WTC11 (cell line): ENCODE measurements at regions not wholly inside any gene's neighbourhood (a gene's known extent, or its start where the extent isn't known, plus 50 kb on each side); places are given as distances from the start of the nearest gene placed in this dataset.

Experiments
- ATF1 ChIP-seq: sonication (generic); formaldehyde crosslinking; IDR thresholded peaks from 2 replicates; pipeline ENCODE4 v1.8.1; 2023; ENCODE audit warnings: mild to moderate bottlenecking, moderate library complexity, missing genetic modification reagents
- ATF2 ChIP-seq: sonication (generic); formaldehyde crosslinking; IDR thresholded peaks from 2 replicates; pipeline ENCODE4 v1.8.1; 2022; ENCODE audit warnings: low read depth, missing genetic modification reagents, borderline replicate concordance
- CREB1 ChIP-seq: sonication (generic); formaldehyde crosslinking; IDR thresholded peaks from 2 replicates; pipeline ENCODE4 v1.8.0; 2023; ENCODE audit warnings: mild to moderate bottlenecking, missing genetic modification reagents
- CREM ChIP-seq: sonication (generic); formaldehyde crosslinking; IDR thresholded peaks from 2 replicates; pipeline ENCODE4 v1.8.1; 2022; ENCODE audit warnings: mild to moderate bottlenecking, missing genetic modification reagents, moderate library complexity
- CTCF ChIP-seq: fragments of 200-600 bp; IDR thresholded peaks from 2 replicates; pipeline ENCODE4 v1.8.0; 2022; ENCODE audit warnings: antibody characterized with exemption
- ESRRA ChIP-seq: sonication (generic); formaldehyde crosslinking; IDR thresholded peaks from 2 replicates; pipeline ENCODE4 v1.8.1; 2022; ENCODE audit warnings: mild to moderate bottlenecking, missing genetic modification reagents, borderline replicate concordance
- FOXK1 ChIP-seq: sonication (generic); formaldehyde crosslinking; IDR thresholded peaks from 2 replicates; pipeline ENCODE4 v1.8.0; 2022; ENCODE audit warnings: mild to moderate bottlenecking, moderate library complexity, missing genetic modification reagents
- FOXP4 ChIP-seq: sonication (generic); formaldehyde crosslinking; IDR thresholded peaks from 2 replicates; pipeline ENCODE4 v1.8.0; 2022; ENCODE audit warnings: mild to moderate bottlenecking, missing genetic modification reagents
- IRF2 ChIP-seq: sonication (generic); formaldehyde crosslinking; IDR thresholded peaks from 2 replicates; pipeline ENCODE4 v1.8.0; 2022; ENCODE audit warnings: low read depth, missing genetic modification reagents, borderline replicate concordance
- ZNF121 ChIP-seq: sonication (generic); formaldehyde crosslinking; IDR thresholded peaks from 2 replicates; pipeline ENCODE4 v1.8.0; 2023; ENCODE audit warnings: missing genetic modification reagents

GRCh38 chr1:201603613-201604232 is 64.8 kb downstream of the NAV1 start:
- TF ChIP-seq ZNF121 (CRISPR knock-in tag) (no peak), ATF1 (CRISPR knock-in tag) (no peak), CTCF (no peak), FOXP4 (CRISPR knock-in tag) (no peak), CREB1 (CRISPR knock-in tag) (no peak), CREM (CRISPR knock-in tag) (no peak), FOXK1 (CRISPR knock-in tag) (no peak), ATF2 (CRISPR knock-in tag) (no peak), IRF2 (CRISPR knock-in tag) (no peak), ESRRA (CRISPR knock-in tag) (no peak)
